ENCODE measurements at regions not wholly inside any gene's neighbourhood (a gene's known extent, or its start where the extent isn't known, plus 50 kb on each side); places are given as distances from the start of the nearest gene placed in this dataset.
A peak's percentile ranks its signal among the peaks of the same experiment; 100 is the strongest.
"Not testable (repeated sequence)": the region's sequence is repeated elsewhere in the genome, so short reads cannot be mapped to it uniquely, and the experiment has no call there.

GRCh38 chr9:40097992-40098391, 742.5 kb downstream of the SPATA31A1 start:
- H3K4me3 Mint-ChIP-seq (ENCODE audit: low read depth); H3K9me3 Mint-ChIP-seq (ENCODE audit: low read depth): not testable (repeated sequence)

GRCh38 chr9:40106003-40106782, 750.7 kb downstream of the SPATA31A1 start:
- not testable (repeated sequence) for H3K27me3 Mint-ChIP-seq; H3K4me1 Mint-ChIP-seq (ENCODE audit: low read depth); H3K36me3 Mint-ChIP-seq (ENCODE audit: insufficient read depth); H3K9me3 Mint-ChIP-seq (ENCODE audit: low read depth)
- peak overlapping the region; percentile 92 for H3K27ac Mint-ChIP-seq
- H3K4me3 Mint-ChIP-seq (ENCODE audit: low read depth) = peak overlapping the region; percentile 85
- peak; percentile 33 for DNase-seq (ENCODE audit: low spot score, unreplicated experiment)

More at GRCh38 chr9:40097992-40098391, 742.5 kb downstream of the SPATA31A1 start:
- H3K27ac Mint-ChIP-seq; DNase-seq (ENCODE audit: low spot score, unreplicated experiment); H3K27me3 Mint-ChIP-seq; H3K4me1 Mint-ChIP-seq (ENCODE audit: low read depth); H3K36me3 Mint-ChIP-seq (ENCODE audit: insufficient read depth): not testable (repeated sequence)

GRCh38 chr9:40106783-40107248, 751.3 kb downstream of the SPATA31A1 start:
- H3K9me3 Mint-ChIP-seq (ENCODE audit: low read depth); H3K36me3 Mint-ChIP-seq (ENCODE audit: insufficient read depth); H3K4me1 Mint-ChIP-seq (ENCODE audit: low read depth); H3K27me3 Mint-ChIP-seq; H3K4me3 Mint-ChIP-seq (ENCODE audit: low read depth); H3K27ac Mint-ChIP-seq; DNase-seq (ENCODE audit: low spot score, unreplicated experiment): not testable (repeated sequence)

- not testable (repeated sequence) for H3K9me3 Mint-ChIP-seq (ENCODE audit: low read depth); H3K4me3 Mint-ChIP-seq (ENCODE audit: low read depth); H3K27ac Mint-ChIP-seq; H3K27me3 Mint-ChIP-seq; H3K4me1 Mint-ChIP-seq (ENCODE audit: low read depth); DNase-seq (ENCODE audit: low spot score, unreplicated experiment); H3K36me3 Mint-ChIP-seq (ENCODE audit: insufficient read depth)
Measured at GRCh38 chr9:40107251-40107650, 751.8 kb downstream of the SPATA31A1 start.

GRCh38 chr9:40108465-40108864, 753.0 kb downstream of the SPATA31A1 start:
- not testable (repeated sequence) for H3K9me3 Mint-ChIP-seq (ENCODE audit: low read depth); DNase-seq (ENCODE audit: low spot score, unreplicated experiment); H3K27me3 Mint-ChIP-seq

GRCh38 chr9:40110751-40111150, 755.3 kb downstream of the SPATA31A1 start:
- H3K9me3 Mint-ChIP-seq (ENCODE audit: low read depth); DNase-seq (ENCODE audit: low spot score, unreplicated experiment); H3K27ac Mint-ChIP-seq; H3K4me3 Mint-ChIP-seq (ENCODE audit: low read depth); H3K36me3 Mint-ChIP-seq (ENCODE audit: insufficient read depth); H3K27me3 Mint-ChIP-seq; H3K4me1 Mint-ChIP-seq (ENCODE audit: low read depth): not testable (repeated sequence)

More at GRCh38 chr9:40108465-40108864, 753.0 kb downstream of the SPATA31A1 start:
- H3K4me3 Mint-ChIP-seq (ENCODE audit: low read depth); H3K36me3 Mint-ChIP-seq (ENCODE audit: insufficient read depth); H3K4me1 Mint-ChIP-seq (ENCODE audit: low read depth); H3K27ac Mint-ChIP-seq: not testable (repeated sequence)

- not testable (repeated sequence) for H3K27ac Mint-ChIP-seq; H3K4me1 Mint-ChIP-seq (ENCODE audit: low read depth)
Measured at GRCh38 chr9:40111571-40111970, 756.1 kb downstream of the SPATA31A1 start.

GRCh38 chr9:40130598-40130997, 775.1 kb downstream of the SPATA31A1 start:
- not testable (repeated sequence) for H3K27ac Mint-ChIP-seq; H3K27me3 Mint-ChIP-seq; H3K36me3 Mint-ChIP-seq (ENCODE audit: insufficient read depth); DNase-seq (ENCODE audit: low spot score, unreplicated experiment); H3K4me3 Mint-ChIP-seq (ENCODE audit: low read depth); H3K9me3 Mint-ChIP-seq (ENCODE audit: low read depth); H3K4me1 Mint-ChIP-seq (ENCODE audit: low read depth)

More at GRCh38 chr9:40111571-40111970, 756.1 kb downstream of the SPATA31A1 start:
- not testable (repeated sequence) for H3K36me3 Mint-ChIP-seq (ENCODE audit: insufficient read depth); H3K4me3 Mint-ChIP-seq (ENCODE audit: low read depth); H3K9me3 Mint-ChIP-seq (ENCODE audit: low read depth); H3K27me3 Mint-ChIP-seq; DNase-seq (ENCODE audit: low spot score, unreplicated experiment)

- not testable (repeated sequence) for H3K27me3 Mint-ChIP-seq; H3K9me3 Mint-ChIP-seq (ENCODE audit: low read depth); H3K4me3 Mint-ChIP-seq (ENCODE audit: low read depth); H3K27ac Mint-ChIP-seq; H3K36me3 Mint-ChIP-seq (ENCODE audit: insufficient read depth); H3K4me1 Mint-ChIP-seq (ENCODE audit: low read depth); DNase-seq (ENCODE audit: low spot score, unreplicated experiment)
Measured at GRCh38 chr9:40169204-40169603, 813.7 kb downstream of the SPATA31A1 start.

GRCh38 chr9:40173316-40173715, 817.8 kb downstream of the SPATA31A1 start:
- H3K27ac Mint-ChIP-seq; DNase-seq (ENCODE audit: low spot score, unreplicated experiment); H3K27me3 Mint-ChIP-seq; H3K4me1 Mint-ChIP-seq (ENCODE audit: low read depth); H3K36me3 Mint-ChIP-seq (ENCODE audit: insufficient read depth); H3K4me3 Mint-ChIP-seq (ENCODE audit: low read depth); H3K9me3 Mint-ChIP-seq (ENCODE audit: low read depth): not testable (repeated sequence)

- not testable (repeated sequence) for H3K4me1 Mint-ChIP-seq (ENCODE audit: low read depth); H3K36me3 Mint-ChIP-seq (ENCODE audit: insufficient read depth)
Measured at GRCh38 chr9:40174035-40174434, 818.6 kb downstream of the SPATA31A1 start.

More at GRCh38 chr9:40174035-40174434, 818.6 kb downstream of the SPATA31A1 start:
- H3K27ac Mint-ChIP-seq; H3K9me3 Mint-ChIP-seq (ENCODE audit: low read depth); H3K4me3 Mint-ChIP-seq (ENCODE audit: low read depth); H3K27me3 Mint-ChIP-seq; DNase-seq (ENCODE audit: low spot score, unreplicated experiment): not testable (repeated sequence)

All from progenitor cell of endocrine pancreas (in vitro differentiated cells).